ENCODE measurements at regions not wholly inside any gene's neighbourhood (a gene's known extent, or its start where the extent isn't known, plus 50 kb on each side); places are given as distances from the start of the nearest gene placed in this dataset.

GRCh38 chr11:42646959-42647358, 664.8 kb upstream of the API5 start:
- Histone ChIP-seq H3K36me3 (no peaks in the 10 kb centered on the region), H3K27me3 (ENCODE audit: low read depth) (no peaks in the 10 kb centered on the region), H3K27ac (replicated peaks) (no peak overlapping the region), H3K4me3 (no peak overlapping the region), H3K9me3 (replicated peaks) (no peaks in the 10 kb centered on the region), H3K4me1 (no peaks in the 10 kb centered on the region)
- intact Hi-C loops (cut with micrococcal nuclease): no loop called here
- no peak for DNase-seq
- no peak for TF ChIP-seq CTCF (IDR thresholded peaks at IDR 0.05; ENCODE audit: borderline replicate concordance)

GRCh38 chr11:42647993-42648392, 663.8 kb upstream of the API5 start:
- Histone ChIP-seq H3K27me3 (ENCODE audit: low read depth) (no peaks in the 10 kb centered on the region), H3K36me3 (no peaks in the 10 kb centered on the region), H3K4me3 (no peak overlapping the region), H3K27ac (replicated peaks) (no peak overlapping the region), H3K4me1 (no peaks in the 10 kb centered on the region), H3K9me3 (replicated peaks) (no peaks in the 10 kb centered on the region)
- DNase-seq: no peak
- no peak for TF ChIP-seq CTCF (IDR thresholded peaks at IDR 0.05; ENCODE audit: borderline replicate concordance)
- intact Hi-C loops (cut with micrococcal nuclease): no loop called here

- DNase-seq: no peak
- Histone ChIP-seq H3K36me3 (no peaks in the 10 kb centered on the region), H3K9me3 (replicated peaks) (no peaks in the 10 kb centered on the region), H3K27ac (replicated peaks) (no peak overlapping the region), H3K4me3 (no peak overlapping the region), H3K27me3 (ENCODE audit: low read depth) (no peaks in the 10 kb centered on the region), H3K4me1 (no peaks in the 10 kb centered on the region)
- intact Hi-C loops (cut with micrococcal nuclease): no loop called here
- TF ChIP-seq CTCF (IDR thresholded peaks at IDR 0.05; ENCODE audit: borderline replicate concordance): no peak
Observed at GRCh38 chr11:42651621-42652020, 660.2 kb upstream of the API5 start.

GRCh38 chr11:42657169-42657568, 654.6 kb upstream of the API5 start:
- Histone ChIP-seq H3K27me3 (ENCODE audit: low read depth) (no peaks in the 10 kb centered on the region), H3K36me3 (no peaks in the 10 kb centered on the region), H3K4me1 (no peaks in the 10 kb centered on the region), H3K27ac (replicated peaks) (no peak overlapping the region), H3K9me3 (replicated peaks) (no peaks in the 10 kb centered on the region), H3K4me3 (no peak overlapping the region)
- no peak for TF ChIP-seq CTCF (IDR thresholded peaks at IDR 0.05; ENCODE audit: borderline replicate concordance)
- no peak for DNase-seq
- intact Hi-C loops (cut with micrococcal nuclease): no loop called here

- no peak for DNase-seq
- no peak for TF ChIP-seq CTCF (IDR thresholded peaks at IDR 0.05; ENCODE audit: borderline replicate concordance)
- H3K4me3 ChIP-seq: no peak overlapping the region
Observed at GRCh38 chr11:42661942-42662341, 649.9 kb upstream of the API5 start.

More at GRCh38 chr11:42661942-42662341, 649.9 kb upstream of the API5 start:
- H3K36me3 ChIP-seq: no peaks in the 10 kb centered on the region
- intact Hi-C loops (cut with micrococcal nuclease): no loop called here
- H3K27ac ChIP-seq (replicated peaks): no peak overlapping the region
- H3K4me1 ChIP-seq: no peaks in the 10 kb centered on the region
- H3K27me3 ChIP-seq (ENCODE audit: low read depth): no peaks in the 10 kb centered on the region
- H3K9me3 ChIP-seq (replicated peaks): no peaks in the 10 kb centered on the region
